ENCODE measurements at regions not wholly inside any gene's neighbourhood (a gene's known extent, or its start where the extent isn't known, plus 50 kb on each side); places are given as distances from the start of the nearest gene placed in this dataset.

- no peak for DNase-seq (ENCODE audit: extremely low read depth in 1 of 2, low read depth in 1 of 2)
Observed at GRCh38 chr6:21375151-21376116, 218.1 kb upstream of the SOX4 start.

- no peak for DNase-seq (ENCODE audit: extremely low read depth in 1 of 2, low read depth in 1 of 2)
Observed at GRCh38 chr6:21377356-21377755, 216.2 kb upstream of the SOX4 start.

DNA sequence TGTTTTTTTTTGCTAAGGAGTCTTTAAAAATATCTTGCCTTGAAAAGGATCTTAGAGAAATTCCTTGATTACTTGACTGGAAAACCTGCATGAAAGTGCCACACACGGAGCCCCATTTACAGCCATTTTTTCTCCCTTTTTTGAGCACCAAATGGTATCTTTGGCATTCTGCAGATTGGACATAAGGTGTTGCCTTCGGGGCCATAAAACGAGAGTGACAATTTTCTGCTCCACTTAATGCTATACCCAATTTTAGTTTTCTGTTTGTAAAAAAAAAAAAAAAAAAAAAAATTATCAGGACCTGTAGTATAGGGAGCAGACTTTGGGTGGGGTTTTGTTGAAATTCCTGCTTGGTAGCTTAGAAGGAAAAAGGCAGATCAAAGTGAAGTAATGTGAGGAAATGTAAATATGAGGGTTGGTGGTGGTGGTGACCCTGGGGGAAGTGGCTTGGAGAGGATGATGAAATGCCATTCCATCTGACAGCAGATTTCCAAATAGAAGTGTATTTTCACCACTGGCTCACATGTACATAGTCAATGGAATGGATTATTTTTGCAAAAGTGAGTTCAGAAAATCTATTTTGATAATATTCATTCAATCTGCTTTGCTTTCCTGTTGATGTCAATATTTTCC, 212.1 kb upstream of the SOX4 start:
- DNase-seq (ENCODE audit: extremely low read depth in 1 of 2, low read depth in 1 of 2) = no peak

DNA sequence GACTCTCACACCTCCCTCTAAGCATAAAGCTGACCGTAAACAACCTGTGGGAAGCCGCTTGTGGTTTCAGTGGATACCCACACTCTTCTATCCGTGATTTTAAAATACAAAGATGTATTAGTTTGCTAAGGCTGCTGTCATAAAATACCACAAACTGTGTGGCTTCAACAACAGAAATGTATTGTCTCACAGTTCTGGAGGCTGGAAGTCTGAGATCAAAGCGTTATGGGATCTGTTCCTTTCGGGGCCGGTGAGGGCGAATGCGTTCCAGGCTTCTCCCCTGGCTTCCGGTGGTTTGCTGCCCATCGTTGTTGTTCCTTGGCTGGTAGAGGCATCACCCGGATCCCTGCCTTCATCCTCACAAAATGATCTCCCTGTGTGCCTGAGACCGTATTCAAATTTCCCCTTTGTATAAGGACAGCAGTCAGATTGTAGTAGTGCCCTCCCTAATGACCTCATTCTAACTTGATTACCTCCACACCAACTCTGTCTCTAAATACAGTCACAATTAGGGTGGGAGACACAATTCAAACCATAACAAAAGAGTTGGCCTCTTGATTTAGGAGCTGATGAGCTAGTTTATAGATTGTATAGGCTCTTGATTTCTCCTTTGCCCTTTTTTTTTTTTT, 210.6 kb upstream of the SOX4 start:
- DNase-seq (ENCODE audit: extremely low read depth in 1 of 2, low read depth in 1 of 2) = no peak

GRCh38 chr6:21383450-21384085, 210.0 kb upstream of the SOX4 start:
- no peak for DNase-seq (ENCODE audit: extremely low read depth in 1 of 2, low read depth in 1 of 2)

DNA sequence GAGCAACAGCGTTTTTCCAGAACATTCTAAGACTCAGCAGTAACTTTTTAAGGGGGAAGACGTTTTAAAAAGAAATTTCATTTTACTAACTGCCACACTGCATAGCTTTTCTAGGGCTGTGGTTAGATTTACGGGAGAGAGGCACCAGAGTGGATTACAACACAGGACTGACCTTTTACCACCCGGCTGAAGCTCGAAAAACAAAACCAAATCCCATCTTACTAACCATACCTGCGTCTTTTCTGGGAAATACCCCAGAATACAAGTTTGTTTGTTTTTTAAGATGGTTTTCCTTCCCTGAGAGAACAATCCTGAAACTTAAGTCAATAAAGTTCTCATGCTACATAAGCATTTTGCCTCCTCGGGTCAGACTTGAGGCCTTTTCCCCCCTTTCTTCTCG, 209.3 kb upstream of the SOX4 start:
- no peak for DNase-seq (ENCODE audit: extremely low read depth in 1 of 2, low read depth in 1 of 2)

- DNase-seq (ENCODE audit: extremely low read depth in 1 of 2, low read depth in 1 of 2) = no peak
Observed at GRCh38 chr6:21386744-21387143, 206.8 kb upstream of the SOX4 start.

GRCh38 chr6:21390532-21391213, 202.9 kb upstream of the SOX4 start:
- DNase-seq (ENCODE audit: extremely low read depth in 1 of 2, low read depth in 1 of 2) = no peak

DNA sequence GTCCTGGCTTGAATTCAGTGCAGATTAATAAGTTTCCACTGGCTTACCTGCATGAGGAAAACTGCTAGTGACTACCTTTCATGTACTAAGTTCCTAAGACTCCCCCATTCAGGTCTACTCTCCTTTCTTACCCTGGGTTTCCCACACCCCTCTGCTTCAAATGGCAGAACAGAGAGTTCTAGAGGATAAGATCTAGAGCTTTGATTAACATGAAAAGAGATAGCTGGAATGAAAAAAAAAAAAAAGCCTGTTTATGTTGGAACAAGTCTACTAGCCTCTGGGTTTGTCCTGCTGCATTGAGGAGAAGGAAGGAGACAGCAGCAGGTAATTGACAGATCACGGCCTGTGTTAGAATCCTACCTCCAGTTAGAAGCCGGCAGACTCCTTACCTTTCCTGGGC, 201.4 kb upstream of the SOX4 start:
- DNase-seq (ENCODE audit: extremely low read depth in 1 of 2, low read depth in 1 of 2) = no peak

DNA sequence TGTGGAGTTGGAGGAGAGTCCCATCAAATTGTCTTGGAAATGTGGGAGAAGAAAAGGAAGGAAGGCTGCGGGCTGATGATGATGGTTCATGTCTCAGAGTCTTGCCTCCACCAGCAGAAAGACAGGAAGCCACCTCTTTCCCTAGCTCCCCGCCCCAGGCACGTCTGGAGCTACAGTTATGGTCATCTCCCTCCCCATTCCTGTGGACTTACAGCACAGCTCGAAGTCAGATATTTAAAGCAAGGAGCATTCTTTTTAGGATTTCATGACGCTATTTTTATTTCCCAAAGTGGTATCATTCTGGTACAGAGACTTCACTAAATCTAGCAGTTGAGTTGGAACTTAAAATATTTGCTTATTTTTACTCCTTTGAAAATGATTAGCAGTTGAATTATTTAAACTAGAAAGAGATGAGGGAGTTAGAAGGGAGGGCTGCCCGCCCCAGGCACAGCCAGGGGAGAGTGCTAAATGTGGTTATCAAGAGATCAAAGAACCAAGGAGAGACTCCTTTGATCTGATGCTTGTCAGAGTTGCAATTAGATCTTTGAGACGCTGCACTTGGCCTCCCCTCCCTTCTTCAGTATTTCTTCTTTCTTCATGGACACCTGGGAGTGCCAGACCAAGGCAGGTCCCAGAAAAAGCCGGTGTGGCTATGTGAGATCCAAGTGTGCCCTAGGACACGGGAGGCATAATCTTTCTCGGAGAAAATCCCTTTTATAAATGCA, 199.9 kb upstream of the SOX4 start:
- DNase-seq (ENCODE audit: extremely low read depth in 1 of 2, low read depth in 1 of 2) = no peak

- DNase-seq (ENCODE audit: extremely low read depth in 1 of 2, low read depth in 1 of 2) = no peak
Observed at GRCh38 chr6:21395121-21395520, 198.4 kb upstream of the SOX4 start.

DNA sequence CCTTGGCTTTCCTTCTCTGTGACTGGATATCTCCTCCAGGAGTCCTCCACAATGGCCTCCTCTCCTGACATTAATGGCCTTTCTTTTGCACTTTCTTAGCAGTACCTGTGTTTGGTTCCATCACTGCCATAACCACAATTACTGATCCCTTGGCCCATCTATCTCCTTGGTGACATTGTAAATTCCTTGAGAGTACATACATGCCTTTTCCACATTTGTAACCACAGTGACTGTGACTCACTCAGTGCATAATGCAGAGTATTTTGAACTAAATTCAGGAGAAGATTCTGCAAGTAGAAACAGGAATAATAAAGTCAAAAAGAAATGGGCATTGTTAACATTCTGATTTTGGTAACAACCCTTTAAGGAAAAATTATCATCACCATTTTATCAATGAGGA, 197.2 kb upstream of the SOX4 start:
- DNase-seq (ENCODE audit: extremely low read depth in 1 of 2, low read depth in 1 of 2) = no peak

DNA sequence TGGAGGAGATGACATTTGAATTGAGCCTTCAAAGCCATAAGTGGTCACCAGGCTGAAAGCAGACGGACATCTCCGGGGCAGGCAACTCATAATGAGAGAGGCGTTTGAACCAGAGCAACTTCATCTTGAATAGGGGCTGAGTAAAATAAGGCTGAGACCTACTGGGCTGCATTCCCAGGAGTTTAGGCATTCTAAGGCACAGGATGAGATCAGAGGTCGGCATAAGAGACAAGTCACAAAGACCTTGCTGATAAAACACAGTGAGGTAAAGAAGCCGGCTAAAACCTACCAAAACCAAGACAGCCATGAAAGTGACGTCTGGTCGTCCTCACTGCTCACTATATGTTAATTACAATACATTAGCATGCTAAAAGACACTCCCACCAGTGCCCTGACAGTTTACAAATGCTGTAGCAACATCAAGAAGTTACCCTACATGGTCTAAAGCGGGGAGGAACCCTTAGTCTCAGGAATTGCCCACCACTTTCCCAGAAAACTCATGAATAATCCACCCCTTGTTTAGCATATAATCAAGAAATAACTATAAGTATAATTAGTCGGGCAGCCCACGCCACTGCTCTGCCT, 194.7 kb upstream of the SOX4 start:
- DNase-seq (ENCODE audit: extremely low read depth in 1 of 2, low read depth in 1 of 2) = no peak

- DNase-seq (ENCODE audit: extremely low read depth in 1 of 2, low read depth in 1 of 2) = peak; percentile 6 to 45
Observed at GRCh38 chr6:21402368-21402767, 191.2 kb upstream of the SOX4 start.

GRCh38 chr6:21404577-21404976, 189.0 kb upstream of the SOX4 start:
- no peak for DNase-seq (ENCODE audit: extremely low read depth in 1 of 2, low read depth in 1 of 2)

DNA sequence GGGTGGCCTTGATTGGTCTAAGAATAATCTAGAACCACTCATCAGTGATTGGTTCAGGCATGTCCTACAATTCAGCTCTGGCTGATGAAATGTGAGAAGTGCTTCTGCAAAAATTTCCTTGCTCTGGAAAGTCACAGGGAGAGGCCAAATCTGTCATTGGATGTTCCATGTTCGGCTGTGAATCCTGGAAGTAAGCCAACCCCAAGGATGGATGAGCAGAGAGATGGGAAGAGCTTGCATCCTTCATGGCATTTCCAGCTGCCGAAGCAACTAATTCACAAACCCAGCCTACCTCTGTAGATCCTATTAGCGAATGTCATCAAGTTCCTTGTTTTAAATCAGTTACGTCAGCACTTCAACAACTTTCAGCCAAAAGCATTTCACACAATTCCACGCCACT, 187.2 kb upstream of the SOX4 start:
- DNase-seq (ENCODE audit: extremely low read depth in 1 of 2, low read depth in 1 of 2) = no peak

DNA sequence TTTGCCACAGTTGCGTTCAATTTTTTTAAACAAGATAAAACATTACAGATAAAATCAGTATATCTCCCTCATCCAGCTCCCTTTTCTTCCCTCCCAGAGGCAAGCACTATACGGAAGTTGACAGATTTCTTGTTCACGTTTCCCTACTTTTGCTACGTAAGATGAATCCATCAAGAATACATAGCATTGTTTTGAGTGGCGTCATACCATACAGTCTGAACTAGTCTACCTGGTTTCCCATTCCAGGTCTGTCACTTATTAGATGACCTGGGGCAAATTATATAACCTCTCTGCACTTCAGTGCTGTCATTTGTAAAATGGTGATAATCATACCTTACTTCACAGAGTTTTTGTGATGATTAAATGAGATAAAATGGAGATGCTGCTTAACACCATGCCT, 184.3 kb upstream of the SOX4 start:
- no peak for DNase-seq (ENCODE audit: extremely low read depth in 1 of 2, low read depth in 1 of 2)

GRCh38 chr6:21413428-21413827, 180.1 kb upstream of the SOX4 start:
- DNase-seq (ENCODE audit: extremely low read depth in 1 of 2, low read depth in 1 of 2) = no peak

DNA sequence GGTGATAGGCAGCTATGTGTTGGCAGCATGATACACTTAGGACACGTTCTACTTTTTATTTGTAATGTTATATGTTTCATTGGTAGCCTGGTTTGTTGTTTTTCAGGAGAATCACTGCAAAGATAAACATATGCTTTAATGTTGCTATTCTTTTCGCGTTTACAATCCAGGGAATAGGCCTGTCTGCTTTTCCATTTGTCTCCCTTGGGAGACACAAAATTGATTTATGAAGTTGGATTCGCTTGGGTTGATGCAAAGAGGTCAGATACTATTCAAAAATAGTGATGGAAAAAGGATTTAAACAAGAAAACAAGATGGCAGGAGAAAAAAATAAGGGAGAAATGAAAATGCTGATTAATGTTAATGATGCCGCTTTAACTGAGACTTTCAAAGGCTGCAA, 179.5 kb upstream of the SOX4 start:
- no peak for DNase-seq (ENCODE audit: extremely low read depth in 1 of 2, low read depth in 1 of 2)

All from stimulated activated CD8-positive, alpha-beta memory T cell treated with anti-CD3 and anti-CD28 coated beads, Interleukin-7, amount 100 ng/mL, for 48 hours (primary cell).